ENCODE measurements at regions not wholly inside any gene's neighbourhood (a gene's known extent, or its start where the extent isn't known, plus 50 kb on each side); places are given as distances from the start of the nearest gene placed in this dataset.

DNA sequence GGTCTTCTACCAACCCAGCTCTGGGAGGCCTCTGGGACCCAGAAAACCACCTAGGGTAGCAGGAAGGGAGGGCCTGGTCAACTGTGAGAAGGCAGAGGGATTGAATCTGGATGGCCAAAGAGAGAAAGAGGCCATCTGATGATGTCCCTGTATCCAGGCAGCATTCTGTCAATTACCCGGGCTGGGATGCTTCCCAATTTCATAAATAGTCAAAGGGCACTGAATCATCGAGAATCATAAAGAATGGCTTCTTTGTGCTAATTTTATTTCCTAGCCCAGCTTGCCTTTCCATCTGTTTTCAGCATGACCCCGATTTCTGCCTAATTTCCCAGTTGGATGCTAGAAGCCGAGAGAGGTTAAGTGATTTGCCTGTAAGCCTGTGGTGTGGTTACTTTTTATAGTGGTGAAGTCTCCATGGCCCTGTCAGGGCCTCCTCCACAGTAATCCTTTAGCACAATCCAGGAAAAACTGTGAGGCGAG is 129.2 kb downstream of the FAM43A start:
- Histone ChIP-seq H3K9me3 (no peaks in the 10 kb centered on the region), H3K36me3 (no peaks in the 10 kb centered on the region), H3K4me3 (no peak overlapping the region), H3K27ac (no peak overlapping the region), H3K4me1 (no peaks in the 10 kb centered on the region), H3K27me3 (no peaks in the 10 kb centered on the region)
- ATAC-seq (no peak), DNase-seq (no peak)
- intact Hi-C loops (cut with DNase I): no loop called here
- TF ChIP-seq, protein P1, sequence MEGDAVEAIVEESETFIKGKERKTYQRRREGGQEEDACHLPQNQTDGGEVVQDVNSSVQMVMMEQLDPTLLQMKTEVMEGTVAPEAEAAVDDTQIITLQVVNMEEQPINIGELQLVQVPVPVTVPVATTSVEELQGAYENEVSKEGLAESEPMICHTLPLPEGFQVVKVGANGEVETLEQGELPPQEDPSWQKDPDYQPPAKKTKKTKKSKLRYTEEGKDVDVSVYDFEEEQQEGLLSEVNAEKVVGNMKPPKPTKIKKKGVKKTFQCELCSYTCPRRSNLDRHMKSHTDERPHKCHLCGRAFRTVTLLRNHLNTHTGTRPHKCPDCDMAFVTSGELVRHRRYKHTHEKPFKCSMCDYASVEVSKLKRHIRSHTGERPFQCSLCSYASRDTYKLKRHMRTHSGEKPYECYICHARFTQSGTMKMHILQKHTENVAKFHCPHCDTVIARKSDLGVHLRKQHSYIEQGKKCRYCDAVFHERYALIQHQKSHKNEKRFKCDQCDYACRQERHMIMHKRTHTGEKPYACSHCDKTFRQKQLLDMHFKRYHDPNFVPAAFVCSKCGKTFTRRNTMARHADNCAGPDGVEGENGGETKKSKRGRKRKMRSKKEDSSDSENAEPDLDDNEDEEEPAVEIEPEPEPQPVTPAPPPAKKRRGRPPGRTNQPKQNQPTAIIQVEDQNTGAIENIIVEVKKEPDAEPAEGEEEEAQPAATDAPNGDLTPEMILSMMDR (IDR thresholded peaks at IDR 0.05): no peak

DNA sequence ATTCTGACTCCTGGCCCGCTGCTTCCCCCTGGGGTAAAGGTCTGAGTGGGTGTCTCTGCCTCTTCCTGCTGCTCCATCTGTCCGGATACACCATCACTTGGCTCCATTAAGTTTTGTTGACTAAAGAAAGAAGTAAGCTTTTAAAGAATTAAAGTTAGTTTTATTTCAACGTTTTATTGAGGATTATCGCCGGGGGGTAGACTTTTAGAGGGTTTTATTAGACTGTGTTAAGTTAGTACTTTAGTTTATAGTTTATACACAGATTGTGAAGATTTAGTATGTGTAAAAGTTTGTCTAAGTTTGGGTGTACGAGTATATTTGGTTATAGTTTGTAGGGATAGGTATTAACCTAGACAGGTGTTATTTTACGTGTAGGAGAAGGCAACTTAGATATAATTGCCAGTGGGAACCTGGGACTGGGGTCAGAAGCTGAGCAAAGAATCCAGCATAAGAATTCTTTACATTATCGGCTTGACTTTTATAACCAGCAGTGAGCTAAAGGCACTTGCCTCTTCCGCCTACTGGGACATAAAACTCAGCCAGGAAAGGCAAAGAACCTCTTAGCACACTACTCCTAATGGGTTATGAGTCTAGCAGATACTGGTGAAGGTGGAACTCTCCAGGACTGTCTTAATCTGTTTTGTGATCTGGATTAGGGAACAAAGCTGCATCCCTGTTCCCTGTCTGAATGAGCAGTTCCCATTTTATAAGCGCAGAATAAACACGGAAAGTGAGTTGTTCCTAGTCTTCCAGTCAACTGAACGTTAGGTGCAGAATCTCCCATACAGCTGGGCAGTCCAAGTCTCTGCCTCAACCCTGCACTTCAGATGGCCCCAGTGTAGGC is 131.3 kb downstream of the FAM43A start:
- no peak for DNase-seq

DNA sequence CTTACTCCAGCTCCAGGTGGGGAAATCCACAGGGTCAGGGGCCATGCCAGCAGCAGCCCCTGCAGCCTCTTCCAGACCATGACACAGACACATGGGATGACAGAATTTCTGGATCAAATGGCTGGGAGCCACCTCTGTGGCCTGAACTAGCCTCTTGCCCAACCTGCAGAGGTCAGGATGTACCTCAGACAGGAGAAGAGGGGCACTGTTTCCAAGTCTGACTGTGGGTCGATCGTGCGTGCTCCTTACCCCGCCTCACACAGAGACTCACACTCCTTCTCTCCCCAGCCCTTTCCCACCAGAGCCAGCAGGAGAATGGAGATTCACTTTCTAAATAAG is 131.9 kb downstream of the FAM43A start:
- no peak overlapping the region for H3K27ac ChIP-seq
- H3K4me3 ChIP-seq: no peak overlapping the region
- no peaks in the 10 kb centered on the region for H3K9me3 ChIP-seq
- H3K4me1 ChIP-seq: no peaks in the 10 kb centered on the region
- intact Hi-C loops (cut with DNase I): no loop called here
- no peaks in the 10 kb centered on the region for H3K36me3 ChIP-seq
- ATAC-seq (no peak), DNase-seq (peak; percentile 31)
- TF ChIP-seq, protein P1 (IDR thresholded peaks at IDR 0.05): no peak
- no peaks in the 10 kb centered on the region for H3K27me3 ChIP-seq

More for the DNA sequence above, 131.3 kb downstream of the FAM43A start:
- intact Hi-C loops (cut with DNase I): no loop called here
- Histone ChIP-seq H3K27ac (no peak overlapping the region), H3K4me3 (no peak overlapping the region), H3K9me3 (no peaks in the 10 kb centered on the region), H3K36me3 (no peaks in the 10 kb centered on the region), H3K4me1 (no peaks in the 10 kb centered on the region), H3K27me3 (no peaks in the 10 kb centered on the region)
- no peak for ATAC-seq
- TF ChIP-seq, protein P1 (IDR thresholded peaks at IDR 0.05): no peak

DNA sequence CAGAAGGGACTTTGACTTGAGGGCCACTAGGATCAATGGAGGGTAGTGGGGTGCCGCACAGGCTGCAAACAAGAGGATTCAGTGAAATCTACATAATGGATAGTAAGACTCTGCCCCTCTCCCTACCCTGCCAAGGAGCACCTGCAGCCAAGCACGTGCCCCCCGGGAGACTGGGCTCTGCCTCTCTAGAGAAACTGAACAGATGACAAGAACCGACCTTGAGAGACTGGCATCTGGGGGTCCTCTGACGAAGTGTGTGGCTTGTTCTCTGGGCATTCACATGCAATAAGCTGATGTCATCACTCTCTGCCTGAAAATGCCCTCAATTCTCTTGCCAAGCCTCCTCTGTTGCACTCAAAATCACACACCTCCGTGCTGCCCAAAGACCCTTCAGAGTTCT is 132.3 kb downstream of the FAM43A start:
- Histone ChIP-seq H3K4me1 (no peaks in the 10 kb centered on the region), H3K27ac (no peak overlapping the region), H3K27me3 (no peaks in the 10 kb centered on the region), H3K9me3 (no peaks in the 10 kb centered on the region), H3K4me3 (no peak overlapping the region), H3K36me3 (no peaks in the 10 kb centered on the region)
- TF ChIP-seq, protein P1 (IDR thresholded peaks at IDR 0.05): no peak
- DNase-seq (peak; percentile 25), ATAC-seq (no peak)
- intact Hi-C loops (cut with DNase I): no loop called here

DNA sequence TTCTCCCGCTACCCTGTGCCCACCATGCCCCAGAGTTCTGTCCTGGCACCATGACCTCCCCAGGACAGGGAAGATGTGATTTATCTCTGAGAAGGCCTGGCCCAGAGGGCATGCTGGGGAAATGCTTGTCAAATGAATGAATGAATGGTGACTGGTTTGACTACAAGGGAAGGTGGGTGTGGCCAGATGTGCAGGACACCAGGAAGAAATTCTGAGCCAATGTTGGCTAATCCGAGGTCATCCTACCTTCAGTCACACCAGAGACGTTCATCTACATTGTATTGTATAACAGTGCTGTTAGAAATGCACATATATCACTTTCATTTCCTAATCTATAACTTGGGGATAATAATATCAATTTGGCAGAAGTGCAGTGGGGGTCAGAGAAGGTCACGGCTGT is 138.4 kb downstream of the FAM43A start:
- H3K4me1 ChIP-seq: no peaks in the 10 kb centered on the region
- H3K27me3 ChIP-seq: no peaks in the 10 kb centered on the region
- DNase-seq (no peak), ATAC-seq (no peak)
- H3K36me3 ChIP-seq: no peaks in the 10 kb centered on the region
- H3K9me3 ChIP-seq: no peaks in the 10 kb centered on the region
- no peak overlapping the region for H3K4me3 ChIP-seq
- TF ChIP-seq, protein P1 (IDR thresholded peaks at IDR 0.05): no peak
- no peak overlapping the region for H3K27ac ChIP-seq
- intact Hi-C loops (cut with DNase I): no loop called here
